Cardiac fibroblast (primary cell): ENCODE measurements at regions not wholly inside any gene's neighbourhood (a gene's known extent, or its start where the extent isn't known, plus 50 kb on each side); places are given as distances from the start of the nearest gene placed in this dataset.

Experiments
- DNase-seq, 2 donors: peaks; one replicate each; pipeline versions ENCODE4 v3.0.0 to v3.0.0-alpha.2; 2010; ENCODE audit warnings: low read depth in 2 of 2
- H3K4me3 ChIP-seq, 2 donors: replicated peaks in 1 of 2; 1 replicate in 1 of 2; 2 replicates in 1 of 2; pipeline ENCODE4 v1.5.1; 2011; ENCODE audit warnings: low read depth in 2 of 2, low read length in 2 of 2, mild to moderate bottlenecking in 2 of 2, moderate library complexity in 1 of 2
- TF ChIP-seq, protein P1 (sequence below): IDR thresholded peaks from one replicate; pipeline ENCODE4 v1.5.1; 2011; ENCODE audit warnings: low read depth, mild to moderate bottlenecking, low read length, inconsistent platforms

GRCh38 chr10:14381475-14381874 lies 50.8 kb upstream of the FRMD4A start:
- no peak overlapping the region for H3K4me3 ChIP-seq
- DNase-seq, result no peak
- TF ChIP-seq, protein P1, sequence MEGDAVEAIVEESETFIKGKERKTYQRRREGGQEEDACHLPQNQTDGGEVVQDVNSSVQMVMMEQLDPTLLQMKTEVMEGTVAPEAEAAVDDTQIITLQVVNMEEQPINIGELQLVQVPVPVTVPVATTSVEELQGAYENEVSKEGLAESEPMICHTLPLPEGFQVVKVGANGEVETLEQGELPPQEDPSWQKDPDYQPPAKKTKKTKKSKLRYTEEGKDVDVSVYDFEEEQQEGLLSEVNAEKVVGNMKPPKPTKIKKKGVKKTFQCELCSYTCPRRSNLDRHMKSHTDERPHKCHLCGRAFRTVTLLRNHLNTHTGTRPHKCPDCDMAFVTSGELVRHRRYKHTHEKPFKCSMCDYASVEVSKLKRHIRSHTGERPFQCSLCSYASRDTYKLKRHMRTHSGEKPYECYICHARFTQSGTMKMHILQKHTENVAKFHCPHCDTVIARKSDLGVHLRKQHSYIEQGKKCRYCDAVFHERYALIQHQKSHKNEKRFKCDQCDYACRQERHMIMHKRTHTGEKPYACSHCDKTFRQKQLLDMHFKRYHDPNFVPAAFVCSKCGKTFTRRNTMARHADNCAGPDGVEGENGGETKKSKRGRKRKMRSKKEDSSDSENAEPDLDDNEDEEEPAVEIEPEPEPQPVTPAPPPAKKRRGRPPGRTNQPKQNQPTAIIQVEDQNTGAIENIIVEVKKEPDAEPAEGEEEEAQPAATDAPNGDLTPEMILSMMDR, result no peak

DNA sequence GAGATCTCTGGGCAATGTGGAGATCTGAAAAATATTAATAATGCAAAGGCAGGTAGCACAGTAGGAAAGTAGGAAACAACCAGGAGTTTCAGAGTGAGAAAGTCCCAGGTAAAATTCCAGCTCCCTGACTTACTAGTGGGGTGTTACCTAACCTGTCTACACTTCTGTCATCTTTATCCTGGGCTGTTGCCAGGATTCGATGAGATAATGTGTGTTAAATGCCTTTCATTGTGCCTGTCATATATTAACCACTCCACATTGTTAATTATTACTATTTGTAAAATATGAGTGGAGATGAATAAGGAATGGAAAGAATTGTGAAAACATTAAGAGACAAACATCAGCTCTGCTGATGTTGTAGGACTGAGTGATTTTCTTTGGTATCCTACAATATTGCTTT lies 50.0 kb upstream of the FRMD4A start:
- TF ChIP-seq, protein P1, result no peak
- no peak overlapping the region for H3K4me3 ChIP-seq
- DNase-seq, result no peak
